Omental fat pad (tissue), 3 donors: ENCODE measurements at regions not wholly inside any gene's neighbourhood (a gene's known extent, or its start where the extent isn't known, plus 50 kb on each side); places are given as distances from the start of the nearest gene placed in this dataset.

Experiments
- ATAC-seq: fragments of 150-250 bp; one replicate; pipeline ENCODE4 v1.9.1; 2016; ENCODE audit warnings: mild to moderate bottlenecking, moderate library complexity; ENCODE audit not compliant: low FRiP score
- DNase-seq: peaks from one replicate; pipeline ENCODE4 v3.0.0-alpha.2; 2019; ENCODE audit warnings: low spot score
- TF ChIP-seq, protein P1 (sequence below), 3 donors: fragments of 450-650 bp; IDR thresholded peaks; one replicate each; pipeline ENCODE4 v1.5.1; 2016 to 2017; ENCODE audit warnings: antibody characterized with exemption in 3 of 3, mild to moderate bottlenecking in 3 of 3, moderate library complexity in 2 of 3

DNA sequence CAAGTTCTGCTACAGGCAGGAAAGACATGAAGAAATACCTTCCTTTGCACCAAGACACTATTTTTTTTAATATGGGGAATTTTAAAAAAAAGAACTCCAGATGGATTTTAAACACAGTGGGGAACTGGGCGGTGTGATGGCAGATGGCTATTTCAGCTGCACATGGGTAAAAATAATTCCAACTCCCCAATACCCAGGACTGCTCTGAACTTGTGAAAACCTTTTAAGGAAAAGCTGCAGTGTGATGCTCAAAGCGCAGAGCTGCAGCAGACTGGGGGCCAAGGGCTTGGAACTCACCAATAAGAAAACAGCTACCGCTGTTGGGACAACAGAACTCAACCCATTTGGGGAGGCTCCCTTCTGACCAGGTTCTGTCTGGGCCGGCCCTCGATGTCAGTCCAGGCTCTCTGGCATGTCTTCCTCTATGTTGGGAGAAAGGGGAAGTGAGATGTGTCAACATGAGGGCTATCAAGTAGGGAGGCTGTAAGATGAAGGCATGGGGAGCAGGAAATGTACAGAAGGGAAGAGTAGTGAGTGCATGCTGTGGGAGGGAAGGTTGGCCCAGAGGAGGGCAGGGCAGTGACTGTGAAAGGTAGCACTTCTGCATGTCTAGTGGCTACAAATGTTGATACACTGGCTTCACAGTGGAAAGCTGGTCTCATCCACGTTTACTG is 64.0 kb upstream of the SLC14A2 start:
- ATAC-seq, result no peak
- DNase-seq, result no peak
- TF ChIP-seq, protein P1, sequence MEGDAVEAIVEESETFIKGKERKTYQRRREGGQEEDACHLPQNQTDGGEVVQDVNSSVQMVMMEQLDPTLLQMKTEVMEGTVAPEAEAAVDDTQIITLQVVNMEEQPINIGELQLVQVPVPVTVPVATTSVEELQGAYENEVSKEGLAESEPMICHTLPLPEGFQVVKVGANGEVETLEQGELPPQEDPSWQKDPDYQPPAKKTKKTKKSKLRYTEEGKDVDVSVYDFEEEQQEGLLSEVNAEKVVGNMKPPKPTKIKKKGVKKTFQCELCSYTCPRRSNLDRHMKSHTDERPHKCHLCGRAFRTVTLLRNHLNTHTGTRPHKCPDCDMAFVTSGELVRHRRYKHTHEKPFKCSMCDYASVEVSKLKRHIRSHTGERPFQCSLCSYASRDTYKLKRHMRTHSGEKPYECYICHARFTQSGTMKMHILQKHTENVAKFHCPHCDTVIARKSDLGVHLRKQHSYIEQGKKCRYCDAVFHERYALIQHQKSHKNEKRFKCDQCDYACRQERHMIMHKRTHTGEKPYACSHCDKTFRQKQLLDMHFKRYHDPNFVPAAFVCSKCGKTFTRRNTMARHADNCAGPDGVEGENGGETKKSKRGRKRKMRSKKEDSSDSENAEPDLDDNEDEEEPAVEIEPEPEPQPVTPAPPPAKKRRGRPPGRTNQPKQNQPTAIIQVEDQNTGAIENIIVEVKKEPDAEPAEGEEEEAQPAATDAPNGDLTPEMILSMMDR (IDR thresholded peaks at IDR 0.05), result no peak

DNA sequence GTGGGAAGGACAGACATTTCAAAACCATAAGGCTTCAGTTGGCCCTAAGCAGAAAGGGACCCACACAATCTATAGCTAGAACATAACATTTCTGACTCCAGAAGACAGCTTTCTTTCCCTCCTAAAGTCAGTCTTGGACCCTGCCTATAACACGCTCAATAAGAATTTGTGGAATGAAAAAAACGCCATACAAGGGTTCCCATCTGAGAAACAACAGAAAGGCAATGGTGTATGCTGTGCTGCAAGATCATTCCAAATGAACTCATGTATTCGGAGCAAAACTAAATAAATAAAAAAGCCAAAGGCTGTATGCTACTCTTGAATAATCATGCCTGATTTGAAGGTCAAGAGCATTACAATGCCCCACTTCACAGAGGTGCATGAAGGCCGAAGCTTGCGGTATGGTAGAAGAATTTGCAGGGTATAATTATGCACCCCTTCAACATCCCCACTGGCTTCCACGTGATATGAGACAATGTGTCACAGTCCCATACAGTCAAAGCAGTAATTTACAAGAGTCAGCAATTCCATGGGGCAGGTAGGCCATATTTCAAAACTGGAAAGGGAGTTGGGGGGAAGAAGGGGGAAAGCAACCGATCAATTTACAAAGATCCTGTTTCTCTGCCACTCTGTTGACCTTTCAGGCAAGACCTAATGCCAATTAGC is 61.4 kb upstream of the SLC14A2 start:
- no peak for DNase-seq
- no peak for ATAC-seq
- TF ChIP-seq, protein P1 (IDR thresholded peaks at IDR 0.05), result no peak

DNA sequence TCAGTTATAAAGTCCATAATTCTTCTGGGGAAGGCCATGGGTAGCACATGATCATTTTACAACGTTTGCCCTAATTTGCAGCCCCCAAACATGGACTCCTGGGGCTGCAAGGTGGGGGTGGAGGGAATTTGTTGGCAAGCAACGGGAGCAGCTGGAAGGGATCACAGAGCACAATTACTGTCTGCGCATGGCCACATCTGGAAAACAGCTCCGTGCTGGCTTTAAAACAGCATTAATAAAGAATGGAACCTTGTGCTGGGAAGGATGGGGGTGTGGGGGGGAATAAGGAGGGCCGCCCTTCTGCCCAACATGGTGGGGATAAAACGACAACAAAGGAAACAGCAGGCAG is 60.9 kb upstream of the SLC14A2 start:
- TF ChIP-seq, protein P1 (IDR thresholded peaks at IDR 0.05), result no peak
- ATAC-seq, result no peak

DNA sequence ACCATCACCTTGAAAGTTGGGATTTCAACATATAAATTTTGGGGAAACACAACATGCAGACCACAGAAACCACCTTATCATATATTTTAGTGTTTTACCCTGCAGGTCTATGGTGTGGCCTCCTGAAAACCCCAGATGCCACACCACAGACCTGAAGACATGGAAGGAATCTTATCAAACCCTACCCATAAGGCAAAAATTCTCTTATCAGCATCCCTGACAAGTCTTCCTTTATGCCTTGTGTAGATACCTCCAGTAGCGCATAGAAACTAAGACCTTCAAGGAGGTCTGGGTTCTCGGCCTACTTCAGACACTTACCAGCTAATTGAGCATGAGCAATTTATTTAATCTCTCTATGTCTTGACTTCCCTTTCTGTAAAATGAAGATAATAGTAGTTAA is 59.1 kb upstream of the SLC14A2 start:
- no peak for ATAC-seq
- no peak for DNase-seq
- TF ChIP-seq, protein P1 (IDR thresholded peaks at IDR 0.05), result no peak

More for the DNA sequence above, 60.9 kb upstream of the SLC14A2 start:
- no peak for DNase-seq

DNA sequence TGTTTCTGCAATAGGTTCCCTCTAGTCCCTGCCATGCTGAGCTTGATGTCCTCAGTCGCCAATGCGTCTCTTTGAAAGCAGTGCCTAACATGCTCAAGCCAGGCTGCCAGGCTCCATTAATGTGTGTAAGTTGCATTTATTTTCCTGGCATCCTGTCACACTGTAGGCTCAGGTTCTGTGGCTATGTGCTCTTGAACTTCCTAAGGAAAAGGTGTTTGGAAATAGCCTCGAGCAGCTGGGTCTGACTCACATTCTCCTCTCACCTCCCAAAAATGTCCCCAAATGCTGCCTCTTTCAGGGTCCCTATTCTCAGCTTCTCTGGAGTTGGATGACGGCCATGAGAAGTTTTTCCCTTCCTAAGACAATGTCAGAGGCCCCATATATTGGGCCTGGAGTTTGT is 58.0 kb upstream of the SLC14A2 start:
- DNase-seq, result no peak
- TF ChIP-seq, protein P1 (IDR thresholded peaks at IDR 0.05), result no peak
- no peak for ATAC-seq

DNA sequence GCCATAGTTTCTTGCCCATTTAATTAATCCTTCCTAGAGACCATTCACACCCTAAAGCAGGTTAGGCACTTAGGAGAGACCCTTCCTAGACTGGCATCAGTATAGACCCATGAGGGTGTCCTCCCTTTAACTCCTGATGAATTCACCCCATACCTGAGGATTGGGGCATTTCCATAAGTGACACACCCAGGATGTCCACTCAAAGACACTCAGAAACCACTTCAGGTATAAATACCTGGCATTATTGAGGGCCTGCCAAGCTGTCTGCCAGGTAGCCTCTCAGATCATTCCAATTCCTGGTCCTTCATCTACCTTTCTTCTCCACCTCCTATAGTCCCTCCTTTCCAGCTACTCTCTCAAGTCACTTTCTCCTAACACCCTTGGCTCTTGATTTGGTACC is 57.5 kb upstream of the SLC14A2 start:
- no peak for ATAC-seq
- no peak for DNase-seq
- TF ChIP-seq, protein P1 (IDR thresholded peaks at IDR 0.05), result no peak

DNA sequence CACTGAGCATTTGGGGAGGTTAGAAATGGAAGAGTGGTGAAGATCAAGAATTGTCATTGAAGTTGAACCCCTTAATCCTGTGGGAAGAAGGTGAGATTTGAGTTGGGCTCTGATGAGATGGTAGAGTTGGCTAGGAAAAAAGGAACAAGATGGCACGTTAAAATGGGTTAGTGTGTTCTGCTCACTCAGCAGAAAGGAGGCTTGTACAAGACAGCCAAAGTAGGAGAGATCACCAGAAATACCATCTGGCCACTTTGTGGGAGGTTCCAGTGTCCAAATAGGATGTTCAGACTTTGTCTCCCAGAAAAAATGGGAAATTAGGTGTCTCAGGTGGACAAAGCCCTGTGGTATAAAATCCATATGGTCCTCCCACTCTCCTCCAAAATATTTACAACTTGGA is 56.0 kb upstream of the SLC14A2 start:
- TF ChIP-seq, protein P1 (IDR thresholded peaks at IDR 0.05), result no peak
- DNase-seq (no peak), ATAC-seq (no peak)
